ENCODE measurements at regions not wholly inside any gene's neighbourhood (a gene's known extent, or its start where the extent isn't known, plus 50 kb on each side); places are given as distances from the start of the nearest gene placed in this dataset.

GRCh38 chr3:168272343-168272985 lies 176.7 kb upstream of the GOLIM4 start:
- no peak overlapping the region for H3K27ac ChIP-seq (ENCODE audit: low read depth, low read length)
- H3K4me1 ChIP-seq (ENCODE audit: insufficient read depth, low read length): no peaks in the 10 kb centered on the region
- H3K9me3 Mint-ChIP-seq (ENCODE audit: unreplicated experiment): peaks cover 5% of the 10 kb centered on the region
- FAIRE-seq (no peak), DNase-seq (ENCODE audit: low read depth) (peak; percentile 22)
- no peak overlapping the region for H3K4me3 Mint-ChIP-seq (ENCODE audit: unreplicated experiment)
- H3K79me2 ChIP-seq (ENCODE audit: insufficient read depth, low read length): no peaks in the 10 kb centered on the region
- no peak overlapping the region for H3K9ac ChIP-seq (ENCODE audit: low read length)
- peaks cover 6% of the 10 kb centered on the region for H3K4me1 Mint-ChIP-seq (ENCODE audit: low read depth, unreplicated experiment)
- no peak overlapping the region for H3K27ac Mint-ChIP-seq (ENCODE audit: unreplicated experiment)
- H3K4me3 ChIP-seq (ENCODE audit: insufficient read depth, low read depth, low read length): no peak overlapping the region
- H3K27me3 ChIP-seq (ENCODE audit: insufficient read depth, low read length): peaks cover 4% of the 10 kb centered on the region
- no peaks in the 10 kb centered on the region for H3K36me3 Mint-ChIP-seq (ENCODE audit: low read depth, unreplicated experiment)
- H3K9me3 ChIP-seq (ENCODE audit: insufficient read depth, low read depth, low read length): no peaks in the 10 kb centered on the region
- TF ChIP-seq EZH2 (IDR thresholded peaks at IDR 0.05; ENCODE audit: insufficient read depth, low read length) (no peak), CTCF (IDR thresholded peaks at IDR 0.05; ENCODE audit: insufficient read depth, low read depth, low read length) (no peak)
- no peaks in the 10 kb centered on the region for H4K20me1 ChIP-seq (ENCODE audit: insufficient read depth, low read length)
- no peak overlapping the region for H2AFZ ChIP-seq (ENCODE audit: low read depth, low read length)
- H3K4me2 ChIP-seq (ENCODE audit: low read length): no peak overlapping the region
- no peaks in the 10 kb centered on the region for H3K36me3 ChIP-seq (ENCODE audit: insufficient read depth, low read length)
- peaks cover 2% of the 10 kb centered on the region for H3K27me3 Mint-ChIP-seq (ENCODE audit: low read depth, unreplicated experiment)

GRCh38 chr3:168271932-168272331 lies 176.2 kb upstream of the GOLIM4 start:
- TF ChIP-seq EZH2 (IDR thresholded peaks at IDR 0.05; ENCODE audit: insufficient read depth, low read length) (no peak), CTCF (IDR thresholded peaks at IDR 0.05; ENCODE audit: insufficient read depth, low read depth, low read length) (no peak)
- H2AFZ ChIP-seq (ENCODE audit: low read depth, low read length): no peak overlapping the region
- H3K27me3 ChIP-seq (ENCODE audit: insufficient read depth, low read length): peaks cover 4% of the 10 kb centered on the region
- no peak overlapping the region for H3K4me3 ChIP-seq (ENCODE audit: insufficient read depth, low read depth, low read length)
- FAIRE-seq (no peak), DNase-seq (ENCODE audit: low read depth) (no peak)
- H4K20me1 ChIP-seq (ENCODE audit: insufficient read depth, low read length): no peaks in the 10 kb centered on the region
- H3K4me2 ChIP-seq (ENCODE audit: low read length): no peak overlapping the region
- H3K27me3 Mint-ChIP-seq (ENCODE audit: low read depth, unreplicated experiment): peaks cover 2% of the 10 kb centered on the region
- no peak overlapping the region for H3K4me3 Mint-ChIP-seq (ENCODE audit: unreplicated experiment)
- H3K36me3 ChIP-seq (ENCODE audit: insufficient read depth, low read length): no peaks in the 10 kb centered on the region
- H3K9me3 ChIP-seq (ENCODE audit: insufficient read depth, low read depth, low read length): no peaks in the 10 kb centered on the region
- H3K9me3 Mint-ChIP-seq (ENCODE audit: unreplicated experiment): peaks cover 5% of the 10 kb centered on the region
- no peak overlapping the region for H3K27ac ChIP-seq (ENCODE audit: low read depth, low read length)
- no peak overlapping the region for H3K27ac Mint-ChIP-seq (ENCODE audit: unreplicated experiment)
- no peak overlapping the region for H3K9ac ChIP-seq (ENCODE audit: low read length)
- peaks cover 6% of the 10 kb centered on the region for H3K4me1 Mint-ChIP-seq (ENCODE audit: low read depth, unreplicated experiment)
- no peaks in the 10 kb centered on the region for H3K36me3 Mint-ChIP-seq (ENCODE audit: low read depth, unreplicated experiment)
- no peaks in the 10 kb centered on the region for H3K79me2 ChIP-seq (ENCODE audit: insufficient read depth, low read length)
- no peaks in the 10 kb centered on the region for H3K4me1 ChIP-seq (ENCODE audit: insufficient read depth, low read length)

- H3K36me3 Mint-ChIP-seq (ENCODE audit: low read depth, unreplicated experiment): no peaks in the 10 kb centered on the region
- H3K27me3 Mint-ChIP-seq (ENCODE audit: low read depth, unreplicated experiment): no peaks in the 10 kb centered on the region
- no peak for TF ChIP-seq CTCF (IDR thresholded peaks at IDR 0.05; ENCODE audit: insufficient read depth, low read depth, low read length)
- TF ChIP-seq EZH2 (IDR thresholded peaks at IDR 0.05; ENCODE audit: insufficient read depth, low read length): no peak
- FAIRE-seq (no peak), DNase-seq (ENCODE audit: low read depth) (no peak)
- H3K36me3 ChIP-seq (ENCODE audit: insufficient read depth, low read length): no peaks in the 10 kb centered on the region
- H3K4me1 ChIP-seq (ENCODE audit: insufficient read depth, low read length): no peaks in the 10 kb centered on the region
- no peak overlapping the region for H2AFZ ChIP-seq (ENCODE audit: low read depth, low read length)
- H3K4me3 ChIP-seq (ENCODE audit: insufficient read depth, low read depth, low read length): no peak overlapping the region
- H3K27ac Mint-ChIP-seq (ENCODE audit: unreplicated experiment): no peak overlapping the region
- no peaks in the 10 kb centered on the region for H3K79me2 ChIP-seq (ENCODE audit: insufficient read depth, low read length)
- H3K4me2 ChIP-seq (ENCODE audit: low read length): no peak overlapping the region
- peaks cover 6% of the 10 kb centered on the region for H3K4me1 Mint-ChIP-seq (ENCODE audit: low read depth, unreplicated experiment)
- H3K27me3 ChIP-seq (ENCODE audit: insufficient read depth, low read length): peaks cover 4% of the 10 kb centered on the region
- H3K9me3 Mint-ChIP-seq (ENCODE audit: unreplicated experiment): no peaks in the 10 kb centered on the region
- H3K27ac ChIP-seq (ENCODE audit: low read depth, low read length): no peak overlapping the region
- no peaks in the 10 kb centered on the region for H3K9me3 ChIP-seq (ENCODE audit: insufficient read depth, low read depth, low read length)
- H3K9ac ChIP-seq (ENCODE audit: low read length): no peak overlapping the region
- H4K20me1 ChIP-seq (ENCODE audit: insufficient read depth, low read length): no peaks in the 10 kb centered on the region
- no peak overlapping the region for H3K4me3 Mint-ChIP-seq (ENCODE audit: unreplicated experiment)
These were observed 173.3 kb upstream of the GOLIM4 start for GRCh38 chr3:168269001-168269400.
